ENCODE measurements at regions not wholly inside any gene's neighbourhood (a gene's known extent, or its start where the extent isn't known, plus 50 kb on each side); places are given as distances from the start of the nearest gene placed in this dataset.
"Not testable (repeated sequence)": the region's sequence is repeated elsewhere in the genome, so short reads cannot be mapped to it uniquely, and the experiment has no call there.

GRCh38 chr12:85575120-85576096, 260.8 kb downstream of the RASSF9 start:
- peak; percentile 58 for DNase-seq

GRCh38 chr12:85580562-85581168, 255.5 kb downstream of the RASSF9 start:
- no peak for DNase-seq

DNA sequence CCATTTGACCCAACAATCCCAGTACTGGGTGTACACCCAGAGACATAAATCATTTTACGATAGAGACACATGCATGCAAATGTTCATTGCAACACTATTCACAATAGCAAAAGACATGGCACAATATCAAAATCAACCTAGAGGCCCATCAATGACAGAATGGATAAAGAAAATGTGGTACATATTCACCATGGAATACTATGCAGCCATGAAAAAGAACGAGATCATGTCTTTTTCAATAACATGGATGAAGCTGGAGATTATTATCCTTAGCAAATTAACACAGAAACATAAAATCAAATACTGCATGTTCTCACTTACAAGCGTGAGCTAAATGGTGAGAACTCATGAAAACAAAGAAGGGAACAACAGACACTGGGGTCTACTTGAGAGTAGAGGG, 249.1 kb downstream of the RASSF9 start:
- no peak for DNase-seq

GRCh38 chr12:85588221-85588620, 248.0 kb downstream of the RASSF9 start:
- no peak for DNase-seq

GRCh38 chr12:85600841-85601240, 235.4 kb downstream of the RASSF9 start:
- no peak for DNase-seq

DNA sequence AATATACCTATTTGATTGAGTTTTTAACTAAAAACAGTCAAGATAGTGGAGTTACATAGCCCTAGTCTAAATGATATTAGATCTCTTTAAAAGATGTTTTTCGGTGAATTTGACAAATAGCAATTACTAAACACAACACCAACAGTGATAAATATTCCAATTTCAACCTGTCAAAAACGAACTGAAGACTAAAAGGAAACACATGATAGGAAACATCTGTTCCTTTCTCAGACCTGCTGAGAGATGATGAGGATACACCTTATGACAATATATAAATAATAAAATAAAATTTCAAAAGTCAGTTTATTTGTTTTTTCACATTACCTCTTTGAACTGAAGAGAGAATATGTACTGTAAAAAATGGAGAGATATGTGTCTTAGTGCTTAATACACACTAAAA, 232.7 kb downstream of the RASSF9 start:
- no peak for DNase-seq

GRCh38 chr12:85606455-85606854, 229.8 kb downstream of the RASSF9 start:
- no peak for DNase-seq

DNA sequence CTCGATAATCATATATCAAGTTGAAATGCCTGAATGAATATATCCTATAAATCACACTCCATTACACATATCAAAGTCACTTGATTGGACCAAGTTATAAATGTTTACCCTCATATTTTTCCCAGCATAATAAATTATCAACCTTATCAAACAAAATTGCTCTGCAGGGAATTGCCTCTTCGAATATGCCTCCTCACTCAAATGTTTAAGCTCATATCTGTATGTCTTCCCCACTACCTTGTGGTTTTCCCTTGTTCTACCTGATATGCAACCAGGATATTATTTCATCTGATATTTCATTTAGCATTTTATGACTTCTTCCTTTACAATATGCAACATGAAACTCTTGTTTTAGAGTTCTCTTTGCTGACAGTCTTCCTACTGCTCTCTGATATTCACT, 226.4 kb downstream of the RASSF9 start:
- DNase-seq, result no peak

DNA sequence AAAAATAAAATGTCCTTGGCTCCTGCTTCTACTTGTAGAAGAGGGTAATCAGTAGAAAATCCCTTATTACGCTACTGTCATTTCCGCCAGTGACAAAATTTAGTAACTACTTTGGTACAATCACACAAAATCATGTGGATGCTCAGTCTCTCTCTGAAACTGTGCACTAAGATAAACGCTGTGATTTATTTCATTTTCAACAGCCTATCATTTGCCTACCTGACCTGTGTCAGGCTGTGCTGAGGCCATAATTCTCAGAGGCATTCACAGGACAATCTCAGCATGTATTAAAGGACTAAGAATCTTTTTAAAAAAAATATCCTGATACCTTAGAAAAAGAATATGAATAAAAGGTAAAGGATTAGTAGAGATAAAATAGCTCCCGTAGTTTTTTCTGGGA, 226.0 kb downstream of the RASSF9 start:
- no peak for DNase-seq

DNA sequence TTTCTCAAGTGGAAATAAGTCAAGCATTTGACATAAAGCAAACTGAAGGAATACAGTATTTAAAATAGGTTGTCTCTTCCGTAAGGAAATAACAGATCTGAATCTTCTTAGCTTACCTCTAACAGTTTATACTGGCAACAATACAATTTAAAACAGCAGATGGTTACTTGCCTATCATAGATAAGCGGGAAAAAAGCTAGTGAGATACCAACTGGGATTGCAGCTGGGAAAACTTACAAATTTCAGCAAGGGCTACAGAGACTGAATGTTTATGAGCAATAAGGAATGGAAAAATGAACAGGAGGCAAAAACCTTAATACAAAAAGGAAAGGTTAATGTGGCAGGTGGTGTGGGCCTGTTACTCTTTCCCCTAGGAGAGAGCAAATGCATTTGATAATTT, 220.0 kb downstream of the RASSF9 start:
- no peak for DNase-seq

DNA sequence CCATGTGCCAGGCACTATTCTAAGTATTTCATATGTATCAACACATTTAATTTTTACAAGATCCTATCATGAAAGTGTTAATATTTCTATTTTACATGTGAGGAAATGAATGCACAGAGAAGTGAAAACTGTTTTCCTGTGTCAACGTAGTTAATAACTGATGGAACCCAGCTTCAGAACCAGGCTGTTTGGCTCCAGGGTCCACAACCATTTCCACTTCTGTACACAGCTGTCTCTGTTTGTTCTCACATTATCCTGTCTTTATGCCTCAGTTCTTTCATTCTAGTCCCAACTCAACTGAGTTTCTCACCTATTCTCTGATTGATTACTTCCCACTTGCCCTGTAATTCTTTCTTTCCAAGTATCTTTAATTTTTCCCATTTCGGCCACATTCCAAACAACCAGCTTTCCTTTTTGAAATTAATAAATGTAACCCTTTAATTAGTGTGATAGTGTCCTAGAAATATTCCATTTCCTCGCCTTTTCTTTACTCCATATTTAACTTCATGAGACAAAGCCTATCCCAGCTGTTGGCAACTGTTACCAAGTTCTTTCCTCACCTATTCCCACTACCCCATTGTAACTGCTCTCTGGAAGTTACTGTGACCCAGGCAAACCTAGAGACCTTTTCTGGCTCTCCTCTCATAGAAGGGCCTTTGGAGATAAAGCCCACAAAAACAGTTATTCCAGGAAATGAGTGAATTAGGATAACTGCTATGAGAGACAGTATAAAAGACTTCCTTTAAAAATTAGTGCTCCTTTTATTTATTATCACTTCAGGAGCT, 218.7 kb downstream of the RASSF9 start:
- DNase-seq, result no peak

GRCh38 chr12:85621041-85621440, 215.2 kb downstream of the RASSF9 start:
- no peak for DNase-seq

GRCh38 chr12:85623763-85624162, 212.4 kb downstream of the RASSF9 start:
- no peak for DNase-seq

- no peak for DNase-seq
These were observed 210.7 kb downstream of the RASSF9 start for GRCh38 chr12:85625467-85625866.

DNA sequence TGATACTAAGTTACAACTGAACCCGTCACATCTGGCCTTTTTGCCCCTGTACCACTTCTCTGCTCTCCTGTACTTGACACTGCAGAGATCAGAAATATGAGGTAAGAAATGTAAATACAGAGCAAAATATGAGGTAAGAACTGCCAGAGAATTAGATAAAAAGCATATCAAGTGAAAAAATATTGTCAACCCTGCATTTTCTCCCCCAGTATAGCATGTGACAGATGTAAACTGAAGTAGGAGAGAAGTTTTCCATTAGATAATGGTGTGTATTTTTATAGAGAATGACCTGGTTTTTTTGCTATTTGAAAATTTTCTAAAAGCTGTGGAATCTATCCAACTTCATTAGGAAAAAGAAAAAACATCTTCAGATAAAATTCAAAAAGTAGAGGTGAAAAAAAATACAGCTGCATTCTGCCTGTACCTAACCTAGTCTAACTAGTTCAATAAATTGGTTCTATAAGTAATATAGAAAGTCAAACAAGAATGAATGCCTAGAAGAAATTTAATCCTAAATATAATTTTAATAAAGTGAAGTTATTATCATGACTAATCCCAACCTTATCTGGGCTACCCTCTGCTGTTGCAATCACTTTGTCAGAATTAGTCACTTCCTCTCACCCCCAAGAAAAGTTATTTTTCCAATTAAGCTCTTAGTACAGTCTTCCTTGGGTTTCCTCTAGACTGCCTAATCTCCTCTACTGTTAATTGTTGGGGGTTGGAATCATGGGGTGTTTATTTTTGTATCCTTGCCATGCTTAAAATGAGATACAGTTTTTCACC, 210.0 kb downstream of the RASSF9 start:
- peak; percentile 92 for DNase-seq

DNA sequence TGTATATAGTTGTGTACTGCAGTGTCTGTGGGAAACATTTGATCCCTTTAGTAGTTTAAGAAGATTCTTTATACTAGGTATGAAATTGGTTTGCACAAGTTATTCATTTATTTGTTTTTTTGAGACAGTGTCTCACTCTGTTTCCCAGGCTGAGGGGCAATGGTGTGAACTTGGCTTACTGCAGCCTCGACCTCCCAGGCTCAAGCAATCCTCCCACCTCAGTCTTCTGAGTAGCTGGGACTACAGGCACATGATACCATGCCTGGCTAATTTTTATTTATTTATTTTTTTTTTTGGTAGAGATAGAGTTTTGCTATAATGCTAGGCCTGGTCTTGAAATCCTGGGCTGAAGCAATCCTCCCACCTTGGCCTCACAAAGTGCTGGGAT, 209.4 kb downstream of the RASSF9 start:
- DNase-seq, result peak; percentile 5

DNA sequence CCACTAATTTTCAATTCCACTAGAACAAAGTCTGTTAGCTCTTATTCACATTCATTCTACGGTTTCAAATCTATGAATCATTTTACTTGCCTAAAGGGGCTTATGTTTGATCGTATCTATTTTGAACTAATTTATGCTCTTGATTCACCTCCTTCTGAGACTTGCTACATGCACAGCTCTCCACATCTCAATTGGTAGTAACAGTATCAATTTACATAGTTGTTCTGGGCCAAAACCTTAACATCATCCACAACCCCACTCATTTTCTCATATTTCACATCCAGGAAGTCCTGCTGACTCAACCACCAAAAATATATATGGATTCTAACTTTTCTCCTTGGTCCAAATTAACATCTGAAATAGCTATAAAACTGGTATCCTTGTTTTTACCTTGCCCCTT, 208.6 kb downstream of the RASSF9 start:
- peak; percentile 81 for DNase-seq

- not testable (repeated sequence) for DNase-seq
These were observed 207.6 kb downstream of the RASSF9 start for GRCh38 chr12:85628562-85628961.

- DNase-seq, result peak; percentile 32
These were observed 205.4 kb downstream of the RASSF9 start for GRCh38 chr12:85630851-85631250.

- no peak for DNase-seq
These were observed 203.8 kb downstream of the RASSF9 start for GRCh38 chr12:85632390-85632789.

DNA sequence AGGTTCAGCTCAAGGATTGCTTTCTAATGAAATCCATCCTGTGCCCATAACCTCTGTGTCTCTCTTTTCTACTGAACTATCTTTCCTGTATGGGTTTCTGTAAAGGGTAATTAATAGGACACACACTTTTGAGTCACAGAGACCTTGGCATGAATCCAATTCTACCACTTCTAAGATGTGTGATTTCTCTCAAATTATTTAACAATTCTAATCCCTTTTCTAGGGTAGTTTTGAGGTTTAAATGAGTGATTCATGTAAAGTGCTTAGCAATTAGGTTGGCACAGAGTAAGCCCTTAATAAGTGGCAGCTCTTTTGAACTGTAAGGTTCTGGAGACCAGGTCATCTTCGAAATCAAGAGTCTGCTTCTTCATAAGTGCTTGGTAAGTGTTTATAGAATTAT, 202.7 kb downstream of the RASSF9 start:
- DNase-seq, result no peak

DNA sequence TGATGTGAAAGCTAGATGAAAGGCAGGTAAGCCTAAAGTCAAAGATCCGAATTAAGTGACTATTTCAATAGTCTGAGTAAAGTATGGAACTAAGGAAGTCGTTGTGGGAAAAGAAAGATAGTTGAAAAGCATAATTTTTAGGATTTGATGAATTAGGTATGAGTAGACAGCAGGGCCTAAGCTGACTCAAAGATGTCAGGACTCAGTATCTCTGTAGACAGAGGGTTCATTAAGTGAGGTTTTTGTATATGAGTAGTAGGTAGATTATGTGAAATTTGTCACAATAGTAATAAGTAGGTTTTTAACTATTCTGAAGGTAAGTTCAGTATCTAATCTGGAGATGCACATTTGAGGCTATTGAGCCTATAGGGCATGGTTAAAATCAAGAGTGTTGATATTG, 196.4 kb downstream of the RASSF9 start:
- peak; percentile 43 for DNase-seq

DNA sequence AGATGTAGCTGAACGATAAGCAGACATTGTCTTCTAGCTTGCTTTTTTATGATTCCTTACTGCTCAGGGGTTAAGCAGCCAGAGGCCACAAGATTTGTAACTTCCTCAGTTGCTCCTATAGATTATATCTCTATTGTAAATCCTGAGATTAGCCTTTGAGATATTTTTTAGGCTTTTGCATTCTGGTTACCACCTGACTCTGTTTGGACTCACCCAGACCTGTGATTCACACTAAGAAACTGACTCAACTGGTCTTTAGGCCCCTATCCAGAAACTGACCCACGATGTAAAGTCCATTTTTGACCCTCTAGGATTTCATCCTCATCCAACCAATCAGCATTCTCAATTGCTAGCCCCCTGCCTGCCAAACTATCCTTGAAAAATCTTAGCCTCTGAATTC, 194.4 kb downstream of the RASSF9 start:
- DNase-seq, result no peak
